ENCODE measurements at regions not wholly inside any gene's neighbourhood (a gene's known extent, or its start where the extent isn't known, plus 50 kb on each side); places are given as distances from the start of the nearest gene placed in this dataset.
"Not testable (repeated sequence)": the region's sequence is repeated elsewhere in the genome, so short reads cannot be mapped to it uniquely, and the experiment has no call there.

- Histone ChIP-seq H3K4me1 (ENCODE audit: insufficient read depth, low read length) (no peaks in the 10 kb centered on the region), H3K9me3 (ENCODE audit: low read depth, low read length) (no peaks in the 10 kb centered on the region), H3K27me3 (ENCODE audit: insufficient read depth, low read length) (no peaks in the 10 kb centered on the region), H3K4me3 (ENCODE audit: low read length) (no peak overlapping the region)
Measured at GRCh38 chr5:2832394-2832793, 80.9 kb upstream of the IRX2 start.

- Histone ChIP-seq H3K27me3 (ENCODE audit: insufficient read depth, low read length) (no peaks in the 10 kb centered on the region), H3K4me3 (ENCODE audit: low read length) (no peak overlapping the region), H3K9me3 (ENCODE audit: low read depth, low read length) (no peaks in the 10 kb centered on the region), H3K4me1 (ENCODE audit: insufficient read depth, low read length) (no peaks in the 10 kb centered on the region)
Measured at GRCh38 chr5:2829239-2829638, 77.8 kb upstream of the IRX2 start.

- Histone ChIP-seq H3K9me3 (ENCODE audit: low read depth, low read length) (no peaks in the 10 kb centered on the region), H3K4me3 (ENCODE audit: low read length) (no peak overlapping the region), H3K27me3 (ENCODE audit: insufficient read depth, low read length) (no peaks in the 10 kb centered on the region), H3K4me1 (ENCODE audit: insufficient read depth, low read length) (no peaks in the 10 kb centered on the region)
Measured at GRCh38 chr5:2818936-2819335, 67.5 kb upstream of the IRX2 start.

GRCh38 chr5:2817031-2817603, 65.6 kb upstream of the IRX2 start:
- Histone ChIP-seq H3K27me3 (ENCODE audit: insufficient read depth, low read length) (no peaks in the 10 kb centered on the region), H3K4me3 (ENCODE audit: low read length) (no peak overlapping the region), H3K4me1 (ENCODE audit: insufficient read depth, low read length) (no peaks in the 10 kb centered on the region), H3K9me3 (ENCODE audit: low read depth, low read length) (no peaks in the 10 kb centered on the region)

- Histone ChIP-seq H3K9me3 (ENCODE audit: low read depth, low read length) (no peaks in the 10 kb centered on the region), H3K4me1 (ENCODE audit: insufficient read depth, low read length) (no peaks in the 10 kb centered on the region), H3K4me3 (ENCODE audit: low read length) (no peak overlapping the region), H3K27me3 (ENCODE audit: insufficient read depth, low read length) (no peaks in the 10 kb centered on the region)
Measured at GRCh38 chr5:2813678-2814077, 62.2 kb upstream of the IRX2 start.

- no peak overlapping the region for H3K4me3 ChIP-seq (ENCODE audit: low read length)
- no peaks in the 10 kb centered on the region for H3K4me1 ChIP-seq (ENCODE audit: insufficient read depth, low read length)
- no peaks in the 10 kb centered on the region for H3K27me3 ChIP-seq (ENCODE audit: insufficient read depth, low read length)
- H3K9me3 ChIP-seq (ENCODE audit: low read depth, low read length), result no peaks in the 10 kb centered on the region
Measured at GRCh38 chr5:2810644-2811043, 59.2 kb upstream of the IRX2 start.

- H3K4me3 ChIP-seq (ENCODE audit: low read length); H3K4me1 ChIP-seq (ENCODE audit: insufficient read depth, low read length); H3K9me3 ChIP-seq (ENCODE audit: low read depth, low read length): not testable (repeated sequence)
Measured at GRCh38 chr5:2807244-2807643, 55.8 kb upstream of the IRX2 start.

GRCh38 chr5:2806176-2806575, 54.7 kb upstream of the IRX2 start:
- Histone ChIP-seq H3K27me3 (ENCODE audit: insufficient read depth, low read length) (no peaks in the 10 kb centered on the region), H3K9me3 (ENCODE audit: low read depth, low read length) (no peaks in the 10 kb centered on the region), H3K4me1 (ENCODE audit: insufficient read depth, low read length) (no peaks in the 10 kb centered on the region), H3K4me3 (ENCODE audit: low read length) (no peak overlapping the region)

More at GRCh38 chr5:2807244-2807643, 55.8 kb upstream of the IRX2 start:
- not testable (repeated sequence) for H3K27me3 ChIP-seq (ENCODE audit: insufficient read depth, low read length)

- no peaks in the 10 kb centered on the region for H3K4me1 ChIP-seq (ENCODE audit: insufficient read depth, low read length)
- no peaks in the 10 kb centered on the region for H3K9me3 ChIP-seq (ENCODE audit: low read depth, low read length)
- no peaks in the 10 kb centered on the region for H3K27me3 ChIP-seq (ENCODE audit: insufficient read depth, low read length)
- no peak overlapping the region for H3K4me3 ChIP-seq (ENCODE audit: low read length)
Measured at GRCh38 chr5:2805080-2805479, 53.6 kb upstream of the IRX2 start.

GRCh38 chr5:2803751-2804150, 52.3 kb upstream of the IRX2 start:
- no peaks in the 10 kb centered on the region for H3K4me1 ChIP-seq (ENCODE audit: insufficient read depth, low read length)
- H3K27me3 ChIP-seq (ENCODE audit: insufficient read depth, low read length), result no peaks in the 10 kb centered on the region
- no peak overlapping the region for H3K4me3 ChIP-seq (ENCODE audit: low read length)
- no peaks in the 10 kb centered on the region for H3K9me3 ChIP-seq (ENCODE audit: low read depth, low read length)

- H3K4me3 ChIP-seq (ENCODE audit: low read length), result no peak overlapping the region
- no peaks in the 10 kb centered on the region for H3K9me3 ChIP-seq (ENCODE audit: low read depth, low read length)
- no peaks in the 10 kb centered on the region for H3K27me3 ChIP-seq (ENCODE audit: insufficient read depth, low read length)
- no peaks in the 10 kb centered on the region for H3K4me1 ChIP-seq (ENCODE audit: insufficient read depth, low read length)
Measured at GRCh38 chr5:2802693-2803365, 51.4 kb upstream of the IRX2 start.

- H3K27me3 ChIP-seq (ENCODE audit: insufficient read depth, low read length), result no peaks in the 10 kb centered on the region
- no peaks in the 10 kb centered on the region for H3K4me1 ChIP-seq (ENCODE audit: insufficient read depth, low read length)
- no peak overlapping the region for H3K4me3 ChIP-seq (ENCODE audit: low read length)
- H3K9me3 ChIP-seq (ENCODE audit: low read depth, low read length), result no peaks in the 10 kb centered on the region
Measured at GRCh38 chr5:2801577-2802525, 50.4 kb upstream of the IRX2 start.
